ENCODE measurements at regions not wholly inside any gene's neighbourhood (a gene's known extent, or its start where the extent isn't known, plus 50 kb on each side); places are given as distances from the start of the nearest gene placed in this dataset.

DNA sequence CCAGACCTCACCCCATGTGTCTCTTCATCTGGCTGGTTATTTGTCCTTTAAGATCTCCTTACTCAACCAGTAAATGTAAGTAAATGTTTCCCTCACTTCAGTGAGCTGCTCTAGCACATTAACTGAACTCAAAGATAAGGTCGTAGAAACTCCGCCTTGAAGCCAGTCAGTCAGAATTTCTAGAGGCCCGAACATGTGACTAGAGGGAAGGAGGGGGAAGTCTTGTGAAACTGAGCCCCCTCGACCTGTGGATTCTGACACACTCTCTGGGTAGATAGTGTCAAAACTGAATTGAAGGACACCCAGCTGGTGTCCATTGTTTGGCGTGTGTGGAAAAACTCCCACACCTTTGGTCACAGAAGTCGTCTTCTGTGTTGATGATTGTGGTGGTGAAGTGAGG is 933.9 kb downstream of the ADGRL3 start:
- TF ChIP-seq EZH2 (IDR thresholded peaks at IDR 0.05; ENCODE audit: borderline replicate concordance, control insufficient read depth, low read depth, low read length), result no peak
- no peak for TF ChIP-seq HDAC2 (IDR thresholded peaks at IDR 0.05)
- no peak for TF ChIP-seq JUNB (IDR thresholded peaks at IDR 0.05)
- TF ChIP-seq, protein P1, sequence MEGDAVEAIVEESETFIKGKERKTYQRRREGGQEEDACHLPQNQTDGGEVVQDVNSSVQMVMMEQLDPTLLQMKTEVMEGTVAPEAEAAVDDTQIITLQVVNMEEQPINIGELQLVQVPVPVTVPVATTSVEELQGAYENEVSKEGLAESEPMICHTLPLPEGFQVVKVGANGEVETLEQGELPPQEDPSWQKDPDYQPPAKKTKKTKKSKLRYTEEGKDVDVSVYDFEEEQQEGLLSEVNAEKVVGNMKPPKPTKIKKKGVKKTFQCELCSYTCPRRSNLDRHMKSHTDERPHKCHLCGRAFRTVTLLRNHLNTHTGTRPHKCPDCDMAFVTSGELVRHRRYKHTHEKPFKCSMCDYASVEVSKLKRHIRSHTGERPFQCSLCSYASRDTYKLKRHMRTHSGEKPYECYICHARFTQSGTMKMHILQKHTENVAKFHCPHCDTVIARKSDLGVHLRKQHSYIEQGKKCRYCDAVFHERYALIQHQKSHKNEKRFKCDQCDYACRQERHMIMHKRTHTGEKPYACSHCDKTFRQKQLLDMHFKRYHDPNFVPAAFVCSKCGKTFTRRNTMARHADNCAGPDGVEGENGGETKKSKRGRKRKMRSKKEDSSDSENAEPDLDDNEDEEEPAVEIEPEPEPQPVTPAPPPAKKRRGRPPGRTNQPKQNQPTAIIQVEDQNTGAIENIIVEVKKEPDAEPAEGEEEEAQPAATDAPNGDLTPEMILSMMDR (IDR thresholded peaks at IDR 0.05 in 2 of 3, conservative IDR thresholded peaks at IDR 0.05 in 1 of 3; ENCODE audit: control insufficient read depth in 2 of 3, extremely low read depth in 1 of 3, insufficient read depth in 1 of 3, low read depth in 3 of 3, low read length in 3 of 3), result no peak
- no peak for TF ChIP-seq BHLHE40 (IDR thresholded peaks at IDR 0.05; ENCODE audit: borderline replicate concordance in 1 of 2, low read depth in 2 of 2, low read length in 1 of 2)
- TF ChIP-seq ETV6 (conservative IDR thresholded peaks at IDR 0.05 in 1 of 2, IDR thresholded peaks at IDR 0.05 in 1 of 2; ENCODE audit: borderline replicate concordance in 1 of 2, low read depth in 1 of 2), result no peak
- TF ChIP-seq TBL1XR1 (IDR thresholded peaks at IDR 0.05; ENCODE audit: low read depth, low read length), result no peak
- no peak for TF ChIP-seq BRCA1 (IDR thresholded peaks at IDR 0.05; ENCODE audit: low read depth, low read length)
- TF ChIP-seq SMAD1 (IDR thresholded peaks at IDR 0.05; ENCODE audit: low read depth, partially characterized antibody), result no peak
- no peak for TF ChIP-seq FOXK2 (IDR thresholded peaks at IDR 0.05)
- TF ChIP-seq MAX (IDR thresholded peaks at IDR 0.05; ENCODE audit: low read depth, low read length), result no peak
- no peak for TF ChIP-seq SUZ12 (IDR thresholded peaks at IDR 0.05; ENCODE audit: unreplicated experiment)

Data from GM12878 (cell line).